ENCODE measurements at regions not wholly inside any gene's neighbourhood (a gene's known extent, or its start where the extent isn't known, plus 50 kb on each side); places are given as distances from the start of the nearest gene placed in this dataset.

- Histone ChIP-seq H3K4me1 (no peaks in the 10 kb centered on the region), H3K4me3 (no peak overlapping the region), H3K27ac (replicated peaks) (no peak overlapping the region), H3K27me3 (ENCODE audit: low read depth) (no peaks in the 10 kb centered on the region), H3K9me3 (replicated peaks) (peaks cover 9% of the 10 kb centered on the region), H3K36me3 (no peaks in the 10 kb centered on the region)
- intact Hi-C loops (cut with micrococcal nuclease): no loop called here
- TF ChIP-seq CTCF (IDR thresholded peaks at IDR 0.05; ENCODE audit: borderline replicate concordance): no peak
- no peak for DNase-seq
Measured at GRCh38 chr14:80059041-80059440, 152.3 kb downstream of the DIO2 start.

- Histone ChIP-seq H3K27ac (replicated peaks) (no peak overlapping the region), H3K36me3 (no peaks in the 10 kb centered on the region), H3K4me1 (no peaks in the 10 kb centered on the region), H3K4me3 (no peak overlapping the region), H3K27me3 (ENCODE audit: low read depth) (no peaks in the 10 kb centered on the region), H3K9me3 (replicated peaks) (peaks cover 6% of the 10 kb centered on the region)
- DNase-seq: no peak
- intact Hi-C loops (cut with micrococcal nuclease): no loop called here
- TF ChIP-seq CTCF (IDR thresholded peaks at IDR 0.05; ENCODE audit: borderline replicate concordance): no peak
Measured at GRCh38 chr14:80056497-80056801, 154.9 kb downstream of the DIO2 start.

GRCh38 chr14:80055667-80056496 lies 155.4 kb downstream of the DIO2 start:
- peak; percentile 73 for TF ChIP-seq CTCF (IDR thresholded peaks at IDR 0.05; ENCODE audit: borderline replicate concordance)
- Histone ChIP-seq H3K36me3 (no peaks in the 10 kb centered on the region), H3K27ac (replicated peaks) (no peak overlapping the region), H3K27me3 (ENCODE audit: low read depth) (no peaks in the 10 kb centered on the region), H3K4me1 (no peaks in the 10 kb centered on the region), H3K9me3 (replicated peaks) (peaks cover 12% of the 10 kb centered on the region), H3K4me3 (no peak overlapping the region)
- no peak for DNase-seq
- intact Hi-C loops (cut with micrococcal nuclease): no loop called here

DNA sequence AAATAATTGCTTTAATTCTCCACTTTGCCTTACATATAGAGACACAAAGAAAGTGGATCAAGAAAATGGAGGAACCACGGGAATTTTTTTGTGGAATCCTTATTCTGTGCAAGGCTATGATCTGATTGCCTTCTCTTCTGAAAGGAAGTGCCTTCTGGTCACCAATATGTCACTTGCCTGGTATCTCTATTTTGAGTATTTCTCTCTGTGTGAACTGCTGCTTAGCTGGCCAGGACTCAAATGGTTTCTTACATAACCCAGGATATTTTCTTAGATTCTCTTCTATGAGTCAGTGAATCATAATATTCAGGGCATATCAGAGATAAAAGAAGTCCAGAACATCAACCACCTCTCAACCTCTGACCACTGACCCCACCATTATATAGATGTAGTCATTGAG lies 156.1 kb downstream of the DIO2 start:
- peaks cover 18% of the 10 kb centered on the region for H3K9me3 ChIP-seq (replicated peaks)
- no peak overlapping the region for H3K4me3 ChIP-seq
- no peaks in the 10 kb centered on the region for H3K4me1 ChIP-seq
- intact Hi-C loops (cut with micrococcal nuclease): no loop called here
- H3K27me3 ChIP-seq (ENCODE audit: low read depth): no peaks in the 10 kb centered on the region
- H3K36me3 ChIP-seq: no peaks in the 10 kb centered on the region
- no peak overlapping the region for H3K27ac ChIP-seq (replicated peaks)
- TF ChIP-seq CTCF (IDR thresholded peaks at IDR 0.05; ENCODE audit: borderline replicate concordance): no peak
- DNase-seq: no peak

DNA sequence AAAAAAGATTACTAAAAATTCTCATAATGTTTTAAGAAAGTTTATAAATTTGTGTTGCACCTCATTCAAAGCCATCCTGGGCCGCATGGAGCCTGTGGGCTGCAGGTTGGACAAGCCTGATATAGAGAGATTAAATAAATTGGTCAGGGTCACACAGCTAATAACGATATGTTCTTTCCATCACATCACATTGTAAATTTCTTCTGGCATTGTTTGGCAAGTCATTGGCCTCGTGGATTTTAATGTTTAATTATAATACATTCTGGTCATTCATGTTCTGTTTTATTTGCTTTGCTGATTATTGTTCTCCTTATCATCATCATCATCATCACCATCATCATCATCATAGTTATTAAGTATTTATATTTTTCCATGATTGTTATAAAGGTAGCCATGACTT lies 157.3 kb downstream of the DIO2 start:
- Histone ChIP-seq H3K9me3 (replicated peaks) (peaks cover 18% of the 10 kb centered on the region), H3K36me3 (no peaks in the 10 kb centered on the region), H3K27me3 (ENCODE audit: low read depth) (no peaks in the 10 kb centered on the region), H3K4me3 (no peak overlapping the region), H3K27ac (replicated peaks) (no peak overlapping the region), H3K4me1 (no peaks in the 10 kb centered on the region)
- DNase-seq: no peak
- intact Hi-C loops (cut with micrococcal nuclease): no loop called here
- TF ChIP-seq CTCF (IDR thresholded peaks at IDR 0.05; ENCODE audit: borderline replicate concordance): no peak
